Activated CD8-positive, alpha-beta T cell treated with anti-CD3 and anti-CD28 coated beads, Interleukin-2, amount 10 ng/mL, durations not matched to agents 7 days and 5 days (primary cell): ENCODE measurements at regions not wholly inside any gene's neighbourhood (a gene's known extent, or its start where the extent isn't known, plus 50 kb on each side); places are given as distances from the start of the nearest gene placed in this dataset.

Source experiments
- ATAC-seq: fragments of 150-1000 bp; cut with Tn5 transposase; one replicate; pipeline ENCODE4 v1.10.0; 2021; ENCODE audit warnings: moderate library complexity
- CTCF ChIA-PET: fragments of 350-600 bp; sonication (Branson Sonifier 250); formaldehyde crosslinking; loops from one replicate; lab custom pipeline; 2021; ENCODE audit warnings: antibody characterized with exemption; lab: Charles Lee
- POLR2A ChIA-PET: fragments of 350-600 bp; sonication (Branson Sonifier 250); formaldehyde crosslinking; loops from one replicate; lab custom pipeline; 2021; ENCODE audit warnings: antibody characterized with exemption; lab: Charles Lee
- DNase-seq: peaks from one replicate; pipeline ENCODE4 v3.0.0-alpha.2; 2020
- H3K27ac Mint-ChIP-seq: one replicate; pipeline ENCODE4 v1.8.0; 2021; ENCODE audit warnings: mild to moderate bottlenecking, mixed read lengths
- H3K27me3 Mint-ChIP-seq: one replicate; pipeline ENCODE4 v1.8.0; 2021; ENCODE audit warnings: low read depth, mixed read lengths
- H3K36me3 Mint-ChIP-seq: one replicate; pipeline ENCODE4 v1.8.0; 2021; ENCODE audit warnings: low read depth, mixed read lengths
- H3K4me1 Mint-ChIP-seq: one replicate; pipeline ENCODE4 v1.8.0; 2021; ENCODE audit warnings: low read depth, mixed read lengths
- H3K4me3 Mint-ChIP-seq: one replicate; pipeline ENCODE4 v1.8.0; 2021; ENCODE audit warnings: mild to moderate bottlenecking, mixed read lengths
- H3K9me3 Mint-ChIP-seq: one replicate; pipeline ENCODE4 v1.8.0; 2022; ENCODE audit warnings: mixed read lengths; ENCODE audit not compliant: insufficient read depth

GRCh38 chr3:167958141-167958540, 137.6 kb downstream of the GOLIM4 start:
- ATAC-seq (no peak), DNase-seq (no peak)
- H3K4me1 Mint-ChIP-seq = no peaks in the 10 kb centered on the region
- POLR2A ChIA-PET = interaction anchor here (0.6 kb wide), 1 partner anchor 36 kb away, joined by 4 read pairs; no protein-coding TSS in a partner anchor
- H3K36me3 Mint-ChIP-seq = no peaks in the 10 kb centered on the region
- H3K27me3 Mint-ChIP-seq = peaks cover 4% of the 10 kb centered on the region
- no peak overlapping the region for H3K27ac Mint-ChIP-seq
- CTCF ChIA-PET = no interaction called here
- H3K9me3 Mint-ChIP-seq = no peaks in the 10 kb centered on the region
- H3K4me3 Mint-ChIP-seq = no peak overlapping the region

GRCh38 chr3:167952969-167953368, 142.8 kb downstream of the GOLIM4 start:
- H3K9me3 Mint-ChIP-seq = no peaks in the 10 kb centered on the region
- ChIA-PET CTCF (no interaction called here), POLR2A (no interaction called here)
- H3K27me3 Mint-ChIP-seq = peaks cover 6% of the 10 kb centered on the region
- H3K4me1 Mint-ChIP-seq = no peaks in the 10 kb centered on the region
- ATAC-seq (no peak), DNase-seq (no peak)
- H3K36me3 Mint-ChIP-seq = no peaks in the 10 kb centered on the region
- no peak overlapping the region for H3K27ac Mint-ChIP-seq
- no peak overlapping the region for H3K4me3 Mint-ChIP-seq

GRCh38 chr3:167950212-167950611, 145.5 kb downstream of the GOLIM4 start:
- ATAC-seq = no peak
- no peaks in the 10 kb centered on the region for H3K4me1 Mint-ChIP-seq
- H3K36me3 Mint-ChIP-seq = no peaks in the 10 kb centered on the region
- DNase-seq = no peak
- peaks cover 8% of the 10 kb centered on the region for H3K27me3 Mint-ChIP-seq
- no peak overlapping the region for H3K4me3 Mint-ChIP-seq
- ChIA-PET POLR2A (no interaction called here), CTCF (no interaction called here)
- no peak overlapping the region for H3K27ac Mint-ChIP-seq
- H3K9me3 Mint-ChIP-seq = no peaks in the 10 kb centered on the region

- Mint-ChIP-seq H3K9me3 (no peaks in the 10 kb centered on the region), H3K27me3 (peaks cover 12% of the 10 kb centered on the region), H3K4me3 (no peak overlapping the region), H3K27ac (no peak overlapping the region), H3K4me1 (peaks cover 5% of the 10 kb centered on the region), H3K36me3 (no peaks in the 10 kb centered on the region)
- ChIA-PET POLR2A (no interaction called here), CTCF (interaction anchor here (1.1 kb wide), 1 partner anchor 11 kb away, joined by 4 read pairs; no protein-coding TSS in a partner anchor)
- no peak for DNase-seq
- no peak for ATAC-seq
Measured at GRCh38 chr3:167941234-167941995, 154.3 kb downstream of the GOLIM4 start.

- no peak overlapping the region for H3K27ac Mint-ChIP-seq
- H3K4me1 Mint-ChIP-seq = peaks cover 5% of the 10 kb centered on the region
- H3K27me3 Mint-ChIP-seq = peaks cover 12% of the 10 kb centered on the region
- ATAC-seq (no peak), DNase-seq (no peak)
- no peaks in the 10 kb centered on the region for H3K36me3 Mint-ChIP-seq
- no peak overlapping the region for H3K4me3 Mint-ChIP-seq
- H3K9me3 Mint-ChIP-seq = no peaks in the 10 kb centered on the region
- ChIA-PET CTCF (interaction anchor here (1.1 kb wide), 1 partner anchor 10 kb away, joined by 4 read pairs; no protein-coding TSS in a partner anchor), POLR2A (no interaction called here)
Measured at GRCh38 chr3:167940241-167940640, 155.5 kb downstream of the GOLIM4 start.

- CTCF ChIA-PET = no interaction called here
- no peak for ATAC-seq
- peaks cover 16% of the 10 kb centered on the region for H3K27me3 Mint-ChIP-seq
Measured at GRCh38 chr3:167938516-167938915, 157.2 kb downstream of the GOLIM4 start.

GRCh38 chr3:167936019-167936418, 159.7 kb downstream of the GOLIM4 start:
- Mint-ChIP-seq H3K4me3 (no peak overlapping the region), H3K36me3 (no peaks in the 10 kb centered on the region), H3K4me1 (peaks cover 2% of the 10 kb centered on the region), H3K27me3 (peaks cover 9% of the 10 kb centered on the region), H3K27ac (no peak overlapping the region), H3K9me3 (no peaks in the 10 kb centered on the region)
- ChIA-PET CTCF (interaction anchor here (1.3 kb wide), 1 partner anchor 11 kb away, joined by 3 read pairs; no protein-coding TSS in a partner anchor), POLR2A (no interaction called here)
- no peak for DNase-seq
- ATAC-seq = no peak

More at GRCh38 chr3:167938516-167938915, 157.2 kb downstream of the GOLIM4 start:
- no peak overlapping the region for H3K4me3 Mint-ChIP-seq
- no peak for DNase-seq
- no peaks in the 10 kb centered on the region for H3K9me3 Mint-ChIP-seq
- H3K4me1 Mint-ChIP-seq = peaks cover 5% of the 10 kb centered on the region
- H3K36me3 Mint-ChIP-seq = no peaks in the 10 kb centered on the region
- no peak overlapping the region for H3K27ac Mint-ChIP-seq
- POLR2A ChIA-PET = no interaction called here

- no peak overlapping the region for H3K4me3 Mint-ChIP-seq
Measured at GRCh38 chr3:167930453-167930852, 165.3 kb downstream of the GOLIM4 start.

GRCh38 chr3:167929968-167930367, 165.8 kb downstream of the GOLIM4 start:
- no peak for ATAC-seq
- POLR2A ChIA-PET = no interaction called here
- Mint-ChIP-seq H3K36me3 (no peaks in the 10 kb centered on the region), H3K4me3 (no peak overlapping the region), H3K9me3 (no peaks in the 10 kb centered on the region), H3K4me1 (no peaks in the 10 kb centered on the region), H3K27me3 (peaks cover 4% of the 10 kb centered on the region), H3K27ac (no peak overlapping the region)
- no peak for DNase-seq
- CTCF ChIA-PET = interaction anchor here (1.2 to 6.8 kb wide), 2 partner anchors 11 to 110 kb away, joined by 4 to 40 read pairs; no protein-coding TSS in a partner anchor

More at GRCh38 chr3:167930453-167930852, 165.3 kb downstream of the GOLIM4 start:
- CTCF ChIA-PET = interaction anchor here (1.2 to 6.8 kb wide), 2 partner anchors 10 to 109 kb away, joined by 4 to 40 read pairs; no protein-coding TSS in a partner anchor
- Mint-ChIP-seq H3K27ac (no peak overlapping the region), H3K9me3 (no peaks in the 10 kb centered on the region), H3K27me3 (peaks cover 4% of the 10 kb centered on the region), H3K4me1 (no peaks in the 10 kb centered on the region), H3K36me3 (no peaks in the 10 kb centered on the region)
- ATAC-seq (no peak), DNase-seq (no peak)
- POLR2A ChIA-PET = no interaction called here

- ChIA-PET POLR2A (no interaction called here), CTCF (interaction anchor here (6.8 kb wide), 1 partner anchor 112 kb away, joined by 40 read pairs; no protein-coding TSS in a partner anchor)
- no peaks in the 10 kb centered on the region for H3K9me3 Mint-ChIP-seq
- no peak for ATAC-seq
- H3K36me3 Mint-ChIP-seq = no peaks in the 10 kb centered on the region
- no peak overlapping the region for H3K4me3 Mint-ChIP-seq
- H3K27ac Mint-ChIP-seq = no peak overlapping the region
- no peaks in the 10 kb centered on the region for H3K4me1 Mint-ChIP-seq
- peaks cover 3% of the 10 kb centered on the region for H3K27me3 Mint-ChIP-seq
- no peak for DNase-seq
Measured at GRCh38 chr3:167928381-167928780, 167.3 kb downstream of the GOLIM4 start.

- no peaks in the 10 kb centered on the region for H3K9me3 Mint-ChIP-seq
- no peaks in the 10 kb centered on the region for H3K36me3 Mint-ChIP-seq
- CTCF ChIA-PET = no interaction called here
- H3K4me3 Mint-ChIP-seq = no peak overlapping the region
- no peak for DNase-seq
- H3K27ac Mint-ChIP-seq = no peak overlapping the region
- H3K4me1 Mint-ChIP-seq = no peaks in the 10 kb centered on the region
- H3K27me3 Mint-ChIP-seq = peaks cover 7% of the 10 kb centered on the region
- POLR2A ChIA-PET = no interaction called here
- no peak for ATAC-seq
Measured at GRCh38 chr3:167920747-167921146, 175.0 kb downstream of the GOLIM4 start.

- Mint-ChIP-seq H3K4me1 (no peaks in the 10 kb centered on the region), H3K27me3 (peaks cover 7% of the 10 kb centered on the region), H3K36me3 (no peaks in the 10 kb centered on the region), H3K4me3 (no peak overlapping the region), H3K27ac (no peak overlapping the region), H3K9me3 (no peaks in the 10 kb centered on the region)
- ATAC-seq (no peak), DNase-seq (no peak)
- POLR2A ChIA-PET = interaction anchor here (0.6 kb wide), 1 partner anchor 141 kb away, joined by 3 read pairs; no protein-coding TSS in a partner anchor
- CTCF ChIA-PET = no interaction called here
Measured at GRCh38 chr3:167919590-167919989, 176.1 kb downstream of the GOLIM4 start.
